ENCODE measurements at regions not wholly inside any gene's neighbourhood (a gene's known extent, or its start where the extent isn't known, plus 50 kb on each side); places are given as distances from the start of the nearest gene placed in this dataset.

GRCh38 chr19:28998974-28999373 lies 214.0 kb downstream of the UQCRFS1 start:
- TF ChIP-seq, protein P1, sequence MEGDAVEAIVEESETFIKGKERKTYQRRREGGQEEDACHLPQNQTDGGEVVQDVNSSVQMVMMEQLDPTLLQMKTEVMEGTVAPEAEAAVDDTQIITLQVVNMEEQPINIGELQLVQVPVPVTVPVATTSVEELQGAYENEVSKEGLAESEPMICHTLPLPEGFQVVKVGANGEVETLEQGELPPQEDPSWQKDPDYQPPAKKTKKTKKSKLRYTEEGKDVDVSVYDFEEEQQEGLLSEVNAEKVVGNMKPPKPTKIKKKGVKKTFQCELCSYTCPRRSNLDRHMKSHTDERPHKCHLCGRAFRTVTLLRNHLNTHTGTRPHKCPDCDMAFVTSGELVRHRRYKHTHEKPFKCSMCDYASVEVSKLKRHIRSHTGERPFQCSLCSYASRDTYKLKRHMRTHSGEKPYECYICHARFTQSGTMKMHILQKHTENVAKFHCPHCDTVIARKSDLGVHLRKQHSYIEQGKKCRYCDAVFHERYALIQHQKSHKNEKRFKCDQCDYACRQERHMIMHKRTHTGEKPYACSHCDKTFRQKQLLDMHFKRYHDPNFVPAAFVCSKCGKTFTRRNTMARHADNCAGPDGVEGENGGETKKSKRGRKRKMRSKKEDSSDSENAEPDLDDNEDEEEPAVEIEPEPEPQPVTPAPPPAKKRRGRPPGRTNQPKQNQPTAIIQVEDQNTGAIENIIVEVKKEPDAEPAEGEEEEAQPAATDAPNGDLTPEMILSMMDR (IDR thresholded peaks at IDR 0.05) = no peak

DNA sequence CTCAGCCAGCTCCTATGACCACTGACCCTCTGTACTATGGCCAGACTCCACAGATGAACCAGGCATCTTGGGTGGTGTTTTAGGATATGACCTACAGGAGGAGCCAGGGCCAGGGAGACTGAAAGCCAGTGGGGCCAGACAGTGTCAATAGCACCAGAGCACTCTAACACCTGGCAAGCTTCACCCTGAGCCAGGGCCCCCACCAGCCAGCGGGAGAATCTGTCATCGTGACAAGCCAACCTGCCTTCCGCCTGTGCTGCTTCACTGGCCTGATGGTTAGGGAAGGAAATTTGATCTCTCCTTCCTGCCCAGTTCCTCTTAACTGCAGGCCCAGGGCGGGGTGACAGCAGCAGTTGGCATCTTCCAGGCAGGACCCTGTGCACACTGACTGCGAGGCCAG lies 222.4 kb downstream of the UQCRFS1 start:
- TF ChIP-seq, protein P1 (IDR thresholded peaks at IDR 0.05) = no peak

GRCh38 chr19:28989739-28990138 lies 223.2 kb downstream of the UQCRFS1 start:
- TF ChIP-seq, protein P1 (IDR thresholded peaks at IDR 0.05) = no peak

GRCh38 chr19:28988066-28988465 lies 224.9 kb downstream of the UQCRFS1 start:
- TF ChIP-seq, protein P1 (IDR thresholded peaks at IDR 0.05) = no peak

DNA sequence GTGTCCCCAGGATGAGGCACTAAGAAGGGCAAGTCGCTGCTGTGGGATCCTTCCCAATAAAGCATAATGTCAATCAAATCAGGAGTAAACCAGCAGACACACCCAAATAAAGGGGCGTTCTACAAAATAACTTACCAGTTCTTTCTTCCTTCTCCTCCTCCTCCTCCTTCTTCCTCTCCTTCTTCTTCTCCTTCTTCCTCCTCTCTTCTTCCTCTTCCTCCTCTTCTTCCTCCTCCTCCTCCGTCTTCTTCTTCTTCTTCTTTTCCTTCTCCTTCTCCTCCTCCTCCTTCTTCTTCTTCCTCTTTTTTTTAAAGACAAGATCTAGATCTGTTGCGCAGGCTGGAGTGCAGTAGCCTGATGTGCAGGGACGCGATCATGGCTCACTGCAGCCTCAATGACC lies 225.8 kb downstream of the UQCRFS1 start:
- TF ChIP-seq, protein P1 (IDR thresholded peaks at IDR 0.05) = no peak

GRCh38 chr19:28985201-28985600 lies 227.8 kb downstream of the UQCRFS1 start:
- TF ChIP-seq, protein P1 (IDR thresholded peaks at IDR 0.05) = no peak

DNA sequence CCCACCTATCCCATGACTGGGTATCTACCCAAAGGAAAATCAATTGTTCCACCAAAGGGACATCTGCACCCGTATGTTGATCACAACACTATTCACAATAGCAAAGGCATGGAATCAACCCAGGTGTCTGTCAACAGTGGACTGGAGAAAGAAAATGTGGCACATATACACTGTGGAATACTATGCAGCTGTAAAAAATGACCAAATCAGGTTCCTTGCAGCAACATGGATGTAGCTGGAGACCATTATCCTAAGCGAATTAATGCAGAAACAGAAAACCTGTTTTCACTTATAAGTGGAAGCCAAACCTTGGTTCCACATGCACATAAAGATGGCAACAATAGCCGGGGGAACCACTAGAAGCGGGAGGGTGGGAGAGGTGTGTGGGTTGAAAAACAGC lies 228.6 kb downstream of the UQCRFS1 start:
- TF ChIP-seq, protein P1 (IDR thresholded peaks at IDR 0.05) = no peak

DNA sequence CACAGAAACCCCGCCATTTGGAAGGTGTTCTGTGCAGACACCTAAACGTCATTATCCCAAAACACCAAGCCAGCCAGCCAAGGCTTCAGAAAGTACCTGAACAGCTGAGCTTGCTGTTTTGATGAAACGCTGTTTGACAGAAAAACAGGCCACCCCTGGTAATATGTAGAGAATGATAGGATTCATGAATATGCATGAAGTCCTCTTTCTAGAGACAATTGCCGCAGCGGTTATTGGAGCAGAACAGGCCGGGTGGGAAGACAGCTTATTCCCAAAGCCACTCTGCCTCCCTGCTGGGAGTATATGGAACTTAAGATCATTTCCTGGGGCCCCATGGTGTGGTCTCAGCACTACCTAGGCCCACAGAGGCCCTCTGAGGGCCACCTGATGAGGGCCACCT lies 229.5 kb downstream of the UQCRFS1 start:
- TF ChIP-seq, protein P1 (IDR thresholded peaks at IDR 0.05) = no peak

Measured in LNCAP (cell line).